ENCODE measurements at regions not wholly inside any gene's neighbourhood (a gene's known extent, or its start where the extent isn't known, plus 50 kb on each side); places are given as distances from the start of the nearest gene placed in this dataset.

- Mint-ChIP-seq H3K4me3 (no peak overlapping the region), H3K4me1 (no peaks in the 10 kb centered on the region), H3K9me3 (ENCODE audit: low read depth) (no peaks in the 10 kb centered on the region), H3K27ac (no peak overlapping the region), H3K36me3 (ENCODE audit: low read depth) (no peaks in the 10 kb centered on the region), H3K27me3 (peaks cover 13% of the 10 kb centered on the region)
- DNase-seq (no peak), ATAC-seq (no peak)
- intact Hi-C loops (cut with DNase I, micrococcal nuclease): no loop called here
- POLR2A ChIA-PET: no interaction called here
- CTCF ChIA-PET: interaction anchor here (0.8 kb wide), 1 partner anchor 84 kb away, joined by 3 read pairs; no protein-coding TSS in a partner anchor
These were observed 189.8 kb downstream of the SH3BP4 start for GRCh38 chr2:235141411-235142128.

- DNase-seq (no peak), ATAC-seq (no peak)
- H3K4me3 Mint-ChIP-seq: no peak overlapping the region
- no peaks in the 10 kb centered on the region for H3K9me3 Mint-ChIP-seq (ENCODE audit: low read depth)
- H3K27ac Mint-ChIP-seq: no peak overlapping the region
- intact Hi-C loops (cut with DNase I, micrococcal nuclease): no loop called here
- H3K36me3 Mint-ChIP-seq (ENCODE audit: low read depth): no peaks in the 10 kb centered on the region
- H3K4me1 Mint-ChIP-seq: no peaks in the 10 kb centered on the region
- CTCF ChIA-PET: no interaction called here
- POLR2A ChIA-PET: interaction anchor here (0.6 kb wide), 1 partner anchor 114 kb away, joined by 3 read pairs; no protein-coding TSS in a partner anchor
- peaks cover 8% of the 10 kb centered on the region for H3K27me3 Mint-ChIP-seq
These were observed 190.8 kb downstream of the SH3BP4 start for GRCh38 chr2:235142601-235143000.

- no peak for DNase-seq
- Mint-ChIP-seq H3K4me3 (no peak overlapping the region), H3K27ac (no peak overlapping the region), H3K4me1 (no peaks in the 10 kb centered on the region), H3K36me3 (ENCODE audit: low read depth) (no peaks in the 10 kb centered on the region), H3K9me3 (ENCODE audit: low read depth) (no peaks in the 10 kb centered on the region), H3K27me3 (peaks cover 12% of the 10 kb centered on the region)
- intact Hi-C loops (cut with DNase I, micrococcal nuclease): no loop called here
- ATAC-seq: no peak
- POLR2A ChIA-PET: interaction anchor here (0.6 kb wide), 1 partner anchor 387 kb away, joined by 11 read pairs; no protein-coding TSS in a partner anchor
- CTCF ChIA-PET: no interaction called here
These were observed 192.0 kb downstream of the SH3BP4 start for GRCh38 chr2:235143789-235144188.

- H3K9me3 Mint-ChIP-seq (ENCODE audit: low read depth): no peaks in the 10 kb centered on the region
- H3K4me1 Mint-ChIP-seq: no peaks in the 10 kb centered on the region
- H3K27me3 Mint-ChIP-seq: peaks cover 13% of the 10 kb centered on the region
- no peak overlapping the region for H3K4me3 Mint-ChIP-seq
- intact Hi-C loops (cut with DNase I, micrococcal nuclease): no loop called here
- ChIA-PET CTCF (no interaction called here), POLR2A (no interaction called here)
- no peaks in the 10 kb centered on the region for H3K36me3 Mint-ChIP-seq (ENCODE audit: low read depth)
- DNase-seq (no peak), ATAC-seq (no peak)
- no peak overlapping the region for H3K27ac Mint-ChIP-seq
These were observed 192.5 kb downstream of the SH3BP4 start for GRCh38 chr2:235144291-235144690.

- no peak for ATAC-seq
- DNase-seq: no peak
- Mint-ChIP-seq H3K27me3 (peaks cover 22% of the 10 kb centered on the region), H3K4me3 (no peak overlapping the region), H3K9me3 (ENCODE audit: low read depth) (no peaks in the 10 kb centered on the region), H3K36me3 (ENCODE audit: low read depth) (no peaks in the 10 kb centered on the region), H3K27ac (no peak overlapping the region), H3K4me1 (no peaks in the 10 kb centered on the region)
- ChIA-PET POLR2A (no interaction called here), CTCF (no interaction called here)
- intact Hi-C loops (cut with DNase I, micrococcal nuclease): no loop called here
These were observed 194.4 kb downstream of the SH3BP4 start for GRCh38 chr2:235146206-235146605.

GRCh38 chr2:235146871-235147565, 195.2 kb downstream of the SH3BP4 start:
- ChIA-PET CTCF (no interaction called here), POLR2A (no interaction called here)
- no peaks in the 10 kb centered on the region for H3K36me3 Mint-ChIP-seq (ENCODE audit: low read depth)
- peaks cover 22% of the 10 kb centered on the region for H3K27me3 Mint-ChIP-seq
- ATAC-seq (no peak), DNase-seq (no peak)
- intact Hi-C loops (cut with DNase I, micrococcal nuclease): no loop called here
- H3K4me3 Mint-ChIP-seq: no peak overlapping the region
- H3K4me1 Mint-ChIP-seq: no peaks in the 10 kb centered on the region
- H3K27ac Mint-ChIP-seq: no peak overlapping the region
- no peaks in the 10 kb centered on the region for H3K9me3 Mint-ChIP-seq (ENCODE audit: low read depth)

GRCh38 chr2:235148201-235149170, 196.7 kb downstream of the SH3BP4 start:
- ChIA-PET POLR2A (no interaction called here), CTCF (interaction anchor here (0.9 kb wide), 1 partner anchor 14 kb away, joined by 3 read pairs; no protein-coding TSS in a partner anchor)
- no peak overlapping the region for H3K27ac Mint-ChIP-seq
- no peaks in the 10 kb centered on the region for H3K9me3 Mint-ChIP-seq (ENCODE audit: low read depth)
- peaks cover 25% of the 10 kb centered on the region for H3K27me3 Mint-ChIP-seq
- no peaks in the 10 kb centered on the region for H3K4me1 Mint-ChIP-seq
- no peak for DNase-seq
- intact Hi-C loops (cut with DNase I, micrococcal nuclease): no loop called here
- no peak overlapping the region for H3K4me3 Mint-ChIP-seq
- no peak for ATAC-seq
- H3K36me3 Mint-ChIP-seq (ENCODE audit: low read depth): no peaks in the 10 kb centered on the region

- Mint-ChIP-seq H3K27me3 (peaks cover 22% of the 10 kb centered on the region), H3K4me1 (no peaks in the 10 kb centered on the region), H3K36me3 (ENCODE audit: low read depth) (no peaks in the 10 kb centered on the region), H3K27ac (no peak overlapping the region), H3K4me3 (no peak overlapping the region), H3K9me3 (ENCODE audit: low read depth) (no peaks in the 10 kb centered on the region)
- DNase-seq (no peak), ATAC-seq (no peak)
- POLR2A ChIA-PET: no interaction called here
- intact Hi-C loops (cut with DNase I, micrococcal nuclease): no loop called here
- CTCF ChIA-PET: interaction anchor here (0.9 kb wide), 1 partner anchor 15 kb away, joined by 3 read pairs; no protein-coding TSS in a partner anchor
These were observed 197.4 kb downstream of the SH3BP4 start for GRCh38 chr2:235149240-235149659.

GRCh38 chr2:235149736-235150135, 197.9 kb downstream of the SH3BP4 start:
- ChIA-PET POLR2A (no interaction called here), CTCF (no interaction called here)
- peaks cover 2% of the 10 kb centered on the region for H3K9me3 Mint-ChIP-seq (ENCODE audit: low read depth)
- no peaks in the 10 kb centered on the region for H3K4me1 Mint-ChIP-seq
- H3K36me3 Mint-ChIP-seq (ENCODE audit: low read depth): no peaks in the 10 kb centered on the region
- no peak overlapping the region for H3K27ac Mint-ChIP-seq
- intact Hi-C loops (cut with DNase I, micrococcal nuclease): no loop called here
- no peak overlapping the region for H3K4me3 Mint-ChIP-seq
- ATAC-seq: no peak
- H3K27me3 Mint-ChIP-seq: peaks cover 23% of the 10 kb centered on the region
- no peak for DNase-seq

- DNase-seq: no peak
- POLR2A ChIA-PET: no interaction called here
- Mint-ChIP-seq H3K9me3 (ENCODE audit: low read depth) (peaks cover 2% of the 10 kb centered on the region), H3K27me3 (peaks cover 19% of the 10 kb centered on the region), H3K36me3 (ENCODE audit: low read depth) (no peaks in the 10 kb centered on the region), H3K27ac (no peak overlapping the region), H3K4me3 (no peak overlapping the region), H3K4me1 (no peaks in the 10 kb centered on the region)
- intact Hi-C loops (cut with DNase I, micrococcal nuclease): no loop called here
- CTCF ChIA-PET: interaction anchor here (1.2 kb wide), 1 partner anchor 11 kb away, joined by 3 read pairs; no protein-coding TSS in a partner anchor
- ATAC-seq: no peak
These were observed 199.3 kb downstream of the SH3BP4 start for GRCh38 chr2:235151152-235151551.

- Mint-ChIP-seq H3K27ac (no peak overlapping the region), H3K4me1 (no peaks in the 10 kb centered on the region), H3K9me3 (ENCODE audit: low read depth) (peaks cover 2% of the 10 kb centered on the region), H3K36me3 (ENCODE audit: low read depth) (no peaks in the 10 kb centered on the region), H3K4me3 (no peak overlapping the region), H3K27me3 (peaks cover 16% of the 10 kb centered on the region)
- POLR2A ChIA-PET: no interaction called here
- DNase-seq: no peak
- no peak for ATAC-seq
- CTCF ChIA-PET: no interaction called here
- intact Hi-C loops (cut with DNase I, micrococcal nuclease): no loop called here
These were observed 203.3 kb downstream of the SH3BP4 start for GRCh38 chr2:235155163-235155562.

Measured in activated CD4-positive, alpha-beta T cell treated with anti-CD3 and anti-CD28 coated beads for 36 hours (primary cell).